ENCODE measurements at regions not wholly inside any gene's neighbourhood (a gene's known extent, or its start where the extent isn't known, plus 50 kb on each side); places are given as distances from the start of the nearest gene placed in this dataset.

GRCh38 chrX:38923451-38923969 lies 122.3 kb downstream of the MID1IP1 start (continued):
- TF ChIP-seq, protein P1, sequence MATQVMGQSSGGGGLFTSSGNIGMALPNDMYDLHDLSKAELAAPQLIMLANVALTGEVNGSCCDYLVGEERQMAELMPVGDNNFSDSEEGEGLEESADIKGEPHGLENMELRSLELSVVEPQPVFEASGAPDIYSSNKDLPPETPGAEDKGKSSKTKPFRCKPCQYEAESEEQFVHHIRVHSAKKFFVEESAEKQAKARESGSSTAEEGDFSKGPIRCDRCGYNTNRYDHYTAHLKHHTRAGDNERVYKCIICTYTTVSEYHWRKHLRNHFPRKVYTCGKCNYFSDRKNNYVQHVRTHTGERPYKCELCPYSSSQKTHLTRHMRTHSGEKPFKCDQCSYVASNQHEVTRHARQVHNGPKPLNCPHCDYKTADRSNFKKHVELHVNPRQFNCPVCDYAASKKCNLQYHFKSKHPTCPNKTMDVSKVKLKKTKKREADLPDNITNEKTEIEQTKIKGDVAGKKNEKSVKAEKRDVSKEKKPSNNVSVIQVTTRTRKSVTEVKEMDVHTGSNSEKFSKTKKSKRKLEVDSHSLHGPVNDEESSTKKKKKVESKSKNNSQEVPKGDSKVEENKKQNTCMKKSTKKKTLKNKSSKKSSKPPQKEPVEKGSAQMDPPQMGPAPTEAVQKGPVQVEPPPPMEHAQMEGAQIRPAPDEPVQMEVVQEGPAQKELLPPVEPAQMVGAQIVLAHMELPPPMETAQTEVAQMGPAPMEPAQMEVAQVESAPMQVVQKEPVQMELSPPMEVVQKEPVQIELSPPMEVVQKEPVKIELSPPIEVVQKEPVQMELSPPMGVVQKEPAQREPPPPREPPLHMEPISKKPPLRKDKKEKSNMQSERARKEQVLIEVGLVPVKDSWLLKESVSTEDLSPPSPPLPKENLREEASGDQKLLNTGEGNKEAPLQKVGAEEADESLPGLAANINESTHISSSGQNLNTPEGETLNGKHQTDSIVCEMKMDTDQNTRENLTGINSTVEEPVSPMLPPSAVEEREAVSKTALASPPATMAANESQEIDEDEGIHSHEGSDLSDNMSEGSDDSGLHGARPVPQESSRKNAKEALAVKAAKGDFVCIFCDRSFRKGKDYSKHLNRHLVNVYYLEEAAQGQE (tag by site-specific recombination; IDR thresholded peaks at IDR 0.05), result no peak
- TF ChIP-seq INSM2 (tag by site-specific recombination; IDR thresholded peaks at IDR 0.05) (no peak), ZNF112 (tag by site-specific recombination; IDR thresholded peaks at IDR 0.05) (no peak), ZNF544 (tag by site-specific recombination; IDR thresholded peaks at IDR 0.05) (no peak), ZNF600 (tag by site-specific recombination; IDR thresholded peaks at IDR 0.05) (no peak)

DNA sequence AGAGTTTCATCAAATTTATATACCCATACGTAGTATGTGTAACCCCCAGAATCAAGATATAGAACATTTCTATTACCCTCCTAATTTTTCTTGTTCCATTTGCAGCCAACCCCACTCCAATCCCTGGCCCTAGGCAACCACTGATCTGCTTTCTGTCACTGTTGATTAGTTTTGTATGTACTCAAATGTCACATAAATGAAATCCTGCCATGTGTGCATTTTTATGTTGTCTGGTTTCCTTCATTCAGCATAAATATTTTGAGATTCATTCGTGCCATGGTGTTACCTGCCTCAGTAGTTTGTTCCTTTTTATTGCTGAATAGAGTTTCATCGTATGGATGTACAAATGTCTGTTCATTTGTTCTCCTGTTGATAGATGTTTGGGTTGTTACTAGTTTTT lies 126.3 kb downstream of the MID1IP1 start:
- Histone ChIP-seq H3K36me3 (ENCODE audit: control insufficient read depth in 2 of 2, insufficient read depth in 1 of 2, low read length in 2 of 2) (no peaks in the 10 kb centered on the region), H3K9me3 (ENCODE audit: control insufficient read depth, insufficient read depth, low read depth, low read length) (no peaks in the 10 kb centered on the region), H3K27ac (ENCODE audit: extremely low read depth, low read depth, low read length) (no peak overlapping the region), H3K4me1 (ENCODE audit: control insufficient read depth, insufficient read depth, low read length) (no peaks in the 10 kb centered on the region), H3K4me3 (ENCODE audit: low read depth, low read length) (no peak overlapping the region)
- CTCF ChIA-PET, result interaction anchor here (0.7 kb wide), 1 partner anchor 115 kb away, joined by 3 read pairs; no protein-coding TSS in a partner anchor
- POLR2A ChIA-PET, result no interaction called here
- TF ChIP-seq ZNF366 (tag by site-specific recombination; conservative IDR thresholded peaks at IDR 0.05) (no peak), ZNF16 (tag by site-specific recombination; IDR thresholded peaks at IDR 0.05; ENCODE audit: low read depth) (no peak), ZNF560 (tag by site-specific recombination; IDR thresholded peaks at IDR 0.05; ENCODE audit: borderline replicate concordance) (no peak), ZNF610 (tag by site-specific recombination; IDR thresholded peaks at IDR 0.05; ENCODE audit: borderline replicate concordance) (no peak), ZFP69B (tag by site-specific recombination; IDR thresholded peaks at IDR 0.05) (no peak), ZNF548 (tag by site-specific recombination; IDR thresholded peaks at IDR 0.05) (no peak), SP3 (tag by site-specific recombination; IDR thresholded peaks at IDR 0.05) (no peak), ZNF223 (tag by site-specific recombination; IDR thresholded peaks at IDR 0.05) (no peak), HOXD13 (CRISPR knock-in tag; IDR thresholded peaks at IDR 0.05; ENCODE audit: borderline replicate concordance) (no peak), ZNF354C (tag by site-specific recombination; IDR thresholded peaks at IDR 0.05; ENCODE audit: borderline replicate concordance, low read depth) (no peak), ZNF146 (tag by site-specific recombination; IDR thresholded peaks at IDR 0.05) (no peak), ZNF121 (tag by site-specific recombination; IDR thresholded peaks at IDR 0.05) (no peak)
- TF ChIP-seq, protein P2, sequence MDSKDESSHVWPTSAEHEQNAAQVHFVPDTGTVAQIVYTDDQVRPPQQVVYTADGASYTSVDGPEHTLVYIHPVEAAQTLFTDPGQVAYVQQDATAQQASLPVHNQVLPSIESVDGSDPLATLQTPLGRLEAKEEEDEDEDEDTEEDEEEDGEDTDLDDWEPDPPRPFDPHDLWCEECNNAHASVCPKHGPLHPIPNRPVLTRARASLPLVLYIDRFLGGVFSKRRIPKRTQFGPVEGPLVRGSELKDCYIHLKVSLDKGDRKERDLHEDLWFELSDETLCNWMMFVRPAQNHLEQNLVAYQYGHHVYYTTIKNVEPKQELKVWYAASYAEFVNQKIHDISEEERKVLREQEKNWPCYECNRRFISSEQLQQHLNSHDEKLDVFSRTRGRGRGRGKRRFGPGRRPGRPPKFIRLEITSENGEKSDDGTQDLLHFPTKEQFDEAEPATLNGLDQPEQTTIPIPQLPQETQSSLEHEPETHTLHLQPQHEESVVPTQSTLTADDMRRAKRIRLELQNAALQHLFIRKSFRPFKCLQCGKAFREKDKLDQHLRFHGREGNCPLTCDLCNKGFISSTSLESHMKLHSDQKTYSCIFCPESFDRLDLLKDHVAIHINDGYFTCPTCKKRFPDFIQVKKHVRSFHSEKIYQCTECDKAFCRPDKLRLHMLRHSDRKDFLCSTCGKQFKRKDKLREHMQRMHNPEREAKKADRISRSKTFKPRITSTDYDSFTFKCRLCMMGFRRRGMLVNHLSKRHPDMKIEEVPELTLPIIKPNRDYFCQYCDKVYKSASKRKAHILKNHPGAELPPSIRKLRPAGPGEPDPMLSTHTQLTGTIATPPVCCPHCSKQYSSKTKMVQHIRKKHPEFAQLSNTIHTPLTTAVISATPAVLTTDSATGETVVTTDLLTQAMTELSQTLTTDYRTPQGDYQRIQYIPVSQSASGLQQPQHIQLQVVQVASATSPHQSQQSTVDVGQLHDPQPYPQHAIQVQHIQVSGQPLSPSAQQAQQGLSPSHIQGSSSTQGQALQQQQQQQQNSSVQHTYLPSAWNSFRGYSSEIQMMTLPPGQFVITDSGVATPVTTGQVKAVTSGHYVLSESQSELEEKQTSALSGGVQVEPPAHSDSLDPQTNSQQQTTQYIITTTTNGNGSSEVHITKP (tag by site-specific recombination; IDR thresholded peaks at IDR 0.05), result no peak
- TF ChIP-seq, protein P3, sequence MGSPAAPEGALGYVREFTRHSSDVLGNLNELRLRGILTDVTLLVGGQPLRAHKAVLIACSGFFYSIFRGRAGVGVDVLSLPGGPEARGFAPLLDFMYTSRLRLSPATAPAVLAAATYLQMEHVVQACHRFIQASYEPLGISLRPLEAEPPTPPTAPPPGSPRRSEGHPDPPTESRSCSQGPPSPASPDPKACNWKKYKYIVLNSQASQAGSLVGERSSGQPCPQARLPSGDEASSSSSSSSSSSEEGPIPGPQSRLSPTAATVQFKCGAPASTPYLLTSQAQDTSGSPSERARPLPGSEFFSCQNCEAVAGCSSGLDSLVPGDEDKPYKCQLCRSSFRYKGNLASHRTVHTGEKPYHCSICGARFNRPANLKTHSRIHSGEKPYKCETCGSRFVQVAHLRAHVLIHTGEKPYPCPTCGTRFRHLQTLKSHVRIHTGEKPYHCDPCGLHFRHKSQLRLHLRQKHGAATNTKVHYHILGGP (tag by site-specific recombination; IDR thresholded peaks at IDR 0.05), result no peak
- TF ChIP-seq, protein P4, sequence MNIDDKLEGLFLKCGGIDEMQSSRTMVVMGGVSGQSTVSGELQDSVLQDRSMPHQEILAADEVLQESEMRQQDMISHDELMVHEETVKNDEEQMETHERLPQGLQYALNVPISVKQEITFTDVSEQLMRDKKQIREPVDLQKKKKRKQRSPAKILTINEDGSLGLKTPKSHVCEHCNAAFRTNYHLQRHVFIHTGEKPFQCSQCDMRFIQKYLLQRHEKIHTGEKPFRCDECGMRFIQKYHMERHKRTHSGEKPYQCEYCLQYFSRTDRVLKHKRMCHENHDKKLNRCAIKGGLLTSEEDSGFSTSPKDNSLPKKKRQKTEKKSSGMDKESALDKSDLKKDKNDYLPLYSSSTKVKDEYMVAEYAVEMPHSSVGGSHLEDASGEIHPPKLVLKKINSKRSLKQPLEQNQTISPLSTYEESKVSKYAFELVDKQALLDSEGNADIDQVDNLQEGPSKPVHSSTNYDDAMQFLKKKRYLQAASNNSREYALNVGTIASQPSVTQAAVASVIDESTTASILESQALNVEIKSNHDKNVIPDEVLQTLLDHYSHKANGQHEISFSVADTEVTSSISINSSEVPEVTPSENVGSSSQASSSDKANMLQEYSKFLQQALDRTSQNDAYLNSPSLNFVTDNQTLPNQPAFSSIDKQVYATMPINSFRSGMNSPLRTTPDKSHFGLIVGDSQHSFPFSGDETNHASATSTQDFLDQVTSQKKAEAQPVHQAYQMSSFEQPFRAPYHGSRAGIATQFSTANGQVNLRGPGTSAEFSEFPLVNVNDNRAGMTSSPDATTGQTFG (tag by site-specific recombination; IDR thresholded peaks at IDR 0.05; ENCODE audit: borderline replicate concordance), result no peak
- TF ChIP-seq, protein P1 (tag by site-specific recombination; IDR thresholded peaks at IDR 0.05), result no peak

All from HEK293 (cell line).